GM12872 (cell line): ENCODE measurements at regions not wholly inside any gene's neighbourhood (a gene's known extent, or its start where the extent isn't known, plus 50 kb on each side); places are given as distances from the start of the nearest gene placed in this dataset.

ENCODE experiments used
- TF ChIP-seq, protein P1 (sequence below): IDR thresholded peaks from 3 replicates; pipeline ENCODE4 v1.5.1; 2011; ENCODE audit warnings: low read depth, mild to moderate bottlenecking, low read length, moderate library complexity; ENCODE audit not compliant: insufficient read depth

DNA sequence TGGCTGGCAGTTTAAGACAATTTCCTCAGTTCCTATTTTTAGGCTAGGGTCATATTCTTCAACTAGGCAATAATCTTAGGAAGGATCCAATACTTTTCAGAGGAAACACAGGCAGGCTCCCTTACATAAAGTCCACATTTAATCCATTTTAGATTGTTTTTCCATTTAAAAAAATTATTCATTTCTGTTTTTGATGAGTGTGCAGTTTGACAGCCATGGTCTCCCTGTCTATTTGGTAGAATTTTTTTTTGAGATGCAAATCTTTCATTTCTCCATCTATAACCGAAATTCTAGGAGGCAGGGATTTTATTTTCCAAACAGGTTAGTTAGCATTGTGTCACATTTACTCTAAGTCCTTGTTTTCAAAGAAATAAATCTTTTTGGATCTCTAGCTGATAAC, 326.8 kb downstream of the PPP4R3C start:
- TF ChIP-seq, protein P1, sequence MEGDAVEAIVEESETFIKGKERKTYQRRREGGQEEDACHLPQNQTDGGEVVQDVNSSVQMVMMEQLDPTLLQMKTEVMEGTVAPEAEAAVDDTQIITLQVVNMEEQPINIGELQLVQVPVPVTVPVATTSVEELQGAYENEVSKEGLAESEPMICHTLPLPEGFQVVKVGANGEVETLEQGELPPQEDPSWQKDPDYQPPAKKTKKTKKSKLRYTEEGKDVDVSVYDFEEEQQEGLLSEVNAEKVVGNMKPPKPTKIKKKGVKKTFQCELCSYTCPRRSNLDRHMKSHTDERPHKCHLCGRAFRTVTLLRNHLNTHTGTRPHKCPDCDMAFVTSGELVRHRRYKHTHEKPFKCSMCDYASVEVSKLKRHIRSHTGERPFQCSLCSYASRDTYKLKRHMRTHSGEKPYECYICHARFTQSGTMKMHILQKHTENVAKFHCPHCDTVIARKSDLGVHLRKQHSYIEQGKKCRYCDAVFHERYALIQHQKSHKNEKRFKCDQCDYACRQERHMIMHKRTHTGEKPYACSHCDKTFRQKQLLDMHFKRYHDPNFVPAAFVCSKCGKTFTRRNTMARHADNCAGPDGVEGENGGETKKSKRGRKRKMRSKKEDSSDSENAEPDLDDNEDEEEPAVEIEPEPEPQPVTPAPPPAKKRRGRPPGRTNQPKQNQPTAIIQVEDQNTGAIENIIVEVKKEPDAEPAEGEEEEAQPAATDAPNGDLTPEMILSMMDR = no peak

DNA sequence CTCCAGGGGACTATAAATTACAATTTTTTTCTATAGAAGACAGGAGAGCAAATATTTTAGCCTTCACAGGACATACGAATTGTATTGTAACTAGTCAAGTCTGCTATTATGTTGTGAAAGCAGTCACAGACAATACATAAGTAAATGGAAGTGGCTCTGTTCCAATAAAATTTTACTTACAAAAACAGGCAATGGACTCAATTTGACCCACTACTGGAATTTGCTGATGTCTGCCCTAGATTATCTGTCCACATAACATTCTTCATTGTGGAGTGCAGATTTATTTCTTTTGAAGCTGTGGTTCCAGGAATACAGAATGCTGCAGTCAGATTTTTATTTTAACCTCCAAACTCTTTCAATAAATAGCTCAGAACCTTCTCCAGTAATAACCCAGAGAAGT, 330.3 kb downstream of the PPP4R3C start:
- TF ChIP-seq, protein P1 = no peak

GRCh38 chrX:27086237-27086636, 376.9 kb downstream of the PPP4R3C start:
- TF ChIP-seq, protein P1 = no peak

DNA sequence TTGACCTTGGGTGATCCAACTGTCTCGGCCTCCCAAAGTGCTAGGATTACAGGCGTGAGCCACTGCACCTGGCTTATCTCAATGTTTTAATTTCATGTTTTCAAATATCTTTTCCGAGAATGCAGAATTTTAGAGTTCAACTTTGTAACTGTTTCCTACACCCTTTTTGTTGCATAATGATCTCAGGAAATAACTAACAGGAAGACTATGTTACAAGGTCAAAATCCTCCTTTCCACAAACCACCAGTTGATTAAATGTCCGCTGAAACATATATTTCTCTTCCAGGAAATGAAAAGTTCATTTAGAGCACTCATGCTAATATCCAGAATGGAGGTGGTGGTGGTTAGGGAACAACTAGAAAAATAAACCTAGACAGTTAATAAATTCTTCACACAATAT, 377.8 kb downstream of the PPP4R3C start:
- TF ChIP-seq, protein P1 = no peak

GRCh38 chrX:27078371-27078770, 384.8 kb downstream of the PPP4R3C start:
- TF ChIP-seq, protein P1 = no peak

GRCh38 chrX:27057883-27058282, 405.3 kb downstream of the PPP4R3C start:
- TF ChIP-seq, protein P1 = no peak

DNA sequence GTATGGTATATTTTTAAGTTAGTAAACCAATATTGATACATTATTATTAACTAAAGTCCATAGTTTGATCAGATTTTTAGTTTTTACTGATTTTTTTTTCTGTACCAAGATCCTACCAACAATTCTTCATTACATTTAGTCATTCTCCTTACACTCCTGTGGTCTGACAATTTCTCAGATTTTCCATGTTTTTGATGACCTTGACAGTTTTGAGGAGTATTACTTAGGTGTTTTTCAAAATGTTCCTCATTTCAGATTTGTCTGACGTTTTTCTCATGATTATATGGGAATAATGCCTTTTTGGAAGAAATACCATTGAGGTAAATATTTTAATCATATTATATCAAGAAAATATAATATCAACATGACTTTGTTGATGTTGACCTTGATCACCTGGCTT, 423.8 kb downstream of the PPP4R3C start:
- TF ChIP-seq, protein P1 = no peak

DNA sequence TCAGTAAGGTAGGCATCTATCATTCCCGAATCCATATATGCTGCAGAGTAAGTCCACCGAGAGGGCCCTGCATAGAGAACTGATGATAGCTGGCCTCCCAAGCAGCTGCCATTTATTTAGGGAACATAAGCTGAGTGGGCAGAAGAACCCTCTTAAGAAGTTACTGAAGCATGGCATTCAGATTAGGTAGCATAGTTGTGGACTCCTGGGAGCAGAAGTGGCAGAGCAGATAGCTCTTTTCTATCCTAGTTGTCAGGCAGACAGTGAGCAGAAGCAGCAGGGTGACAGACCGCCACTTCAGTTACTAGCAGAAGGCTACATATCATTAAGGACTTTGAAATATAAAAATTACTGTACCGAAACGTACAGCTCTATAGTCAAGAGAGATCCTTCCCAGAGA, 454.7 kb downstream of the PPP4R3C start:
- TF ChIP-seq, protein P1 = no peak
